ENCODE measurements at regions not wholly inside any gene's neighbourhood (a gene's known extent, or its start where the extent isn't known, plus 50 kb on each side); places are given as distances from the start of the nearest gene placed in this dataset.

DNA sequence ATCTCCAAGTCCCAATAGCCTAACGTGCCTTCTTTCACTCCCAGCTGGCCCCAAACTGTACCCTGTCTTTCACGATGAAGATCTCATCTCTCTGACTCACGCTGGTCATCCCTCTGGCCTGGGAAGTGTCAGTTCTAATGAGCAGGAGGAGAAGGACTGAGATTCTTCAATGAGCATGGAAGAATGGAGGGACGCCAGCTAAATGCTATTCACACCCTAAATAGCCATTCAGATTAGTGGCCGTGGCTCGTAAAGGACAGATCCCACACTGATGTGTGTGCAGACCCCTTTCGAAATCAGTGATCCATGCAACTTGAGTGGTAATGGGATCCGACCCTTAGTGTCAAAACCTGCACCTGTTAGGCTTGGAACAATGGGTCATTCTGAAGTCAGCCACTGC is 75.9 kb upstream of the SMYD2 start:
- TF ChIP-seq POLR2A (IDR thresholded peaks at IDR 0.05): no peak
- TF ChIP-seq, protein P1, sequence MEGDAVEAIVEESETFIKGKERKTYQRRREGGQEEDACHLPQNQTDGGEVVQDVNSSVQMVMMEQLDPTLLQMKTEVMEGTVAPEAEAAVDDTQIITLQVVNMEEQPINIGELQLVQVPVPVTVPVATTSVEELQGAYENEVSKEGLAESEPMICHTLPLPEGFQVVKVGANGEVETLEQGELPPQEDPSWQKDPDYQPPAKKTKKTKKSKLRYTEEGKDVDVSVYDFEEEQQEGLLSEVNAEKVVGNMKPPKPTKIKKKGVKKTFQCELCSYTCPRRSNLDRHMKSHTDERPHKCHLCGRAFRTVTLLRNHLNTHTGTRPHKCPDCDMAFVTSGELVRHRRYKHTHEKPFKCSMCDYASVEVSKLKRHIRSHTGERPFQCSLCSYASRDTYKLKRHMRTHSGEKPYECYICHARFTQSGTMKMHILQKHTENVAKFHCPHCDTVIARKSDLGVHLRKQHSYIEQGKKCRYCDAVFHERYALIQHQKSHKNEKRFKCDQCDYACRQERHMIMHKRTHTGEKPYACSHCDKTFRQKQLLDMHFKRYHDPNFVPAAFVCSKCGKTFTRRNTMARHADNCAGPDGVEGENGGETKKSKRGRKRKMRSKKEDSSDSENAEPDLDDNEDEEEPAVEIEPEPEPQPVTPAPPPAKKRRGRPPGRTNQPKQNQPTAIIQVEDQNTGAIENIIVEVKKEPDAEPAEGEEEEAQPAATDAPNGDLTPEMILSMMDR (IDR thresholded peaks at IDR 0.05): no peak

Data from esophagus squamous epithelium (tissue), 4 donors.